AG09309 (cell line): ENCODE measurements at regions not wholly inside any gene's neighbourhood (a gene's known extent, or its start where the extent isn't known, plus 50 kb on each side); places are given as distances from the start of the nearest gene placed in this dataset.

Experiments used
- DNase-seq: peaks from one replicate; pipeline ENCODE4 v3.0.0-alpha.2; 2010; ENCODE audit warnings: low read depth
- H3K4me3 ChIP-seq: 2 replicates; pipeline ENCODE4 v1.5.1; 2011; ENCODE audit warnings: mild to moderate bottlenecking, low read depth, low read length, moderate library complexity; ENCODE audit not compliant: control insufficient read depth
- TF ChIP-seq, protein P1 (sequence below): IDR thresholded peaks from 2 replicates; pipeline ENCODE4 v1.5.1; 2011; ENCODE audit warnings: mild to moderate bottlenecking, low read depth, low read length, inconsistent platforms; ENCODE audit not compliant: insufficient read depth, control insufficient read depth; ENCODE audit errors: missing control alignments

DNA sequence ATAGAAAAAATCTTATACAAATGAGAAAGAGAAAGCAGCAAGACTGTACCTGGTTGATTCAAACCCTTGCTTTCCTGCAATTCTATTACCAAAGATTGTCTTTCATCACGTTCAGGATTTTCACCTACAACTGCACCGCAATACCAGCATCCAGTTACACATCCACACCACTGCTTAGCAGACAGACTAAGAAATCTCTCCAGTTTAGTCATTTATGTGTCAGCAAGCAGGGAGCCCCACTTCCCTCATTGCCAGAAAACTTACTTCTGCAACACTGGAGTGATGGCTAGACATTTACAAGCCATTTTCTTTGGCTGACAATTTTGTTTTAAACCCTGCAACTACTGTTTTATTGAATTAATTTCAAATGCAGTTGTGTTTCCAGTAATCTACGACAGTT is 359.6 kb upstream of the MEOX2 start:
- no peak overlapping the region for H3K4me3 ChIP-seq
- no peak for DNase-seq
- TF ChIP-seq, protein P1, sequence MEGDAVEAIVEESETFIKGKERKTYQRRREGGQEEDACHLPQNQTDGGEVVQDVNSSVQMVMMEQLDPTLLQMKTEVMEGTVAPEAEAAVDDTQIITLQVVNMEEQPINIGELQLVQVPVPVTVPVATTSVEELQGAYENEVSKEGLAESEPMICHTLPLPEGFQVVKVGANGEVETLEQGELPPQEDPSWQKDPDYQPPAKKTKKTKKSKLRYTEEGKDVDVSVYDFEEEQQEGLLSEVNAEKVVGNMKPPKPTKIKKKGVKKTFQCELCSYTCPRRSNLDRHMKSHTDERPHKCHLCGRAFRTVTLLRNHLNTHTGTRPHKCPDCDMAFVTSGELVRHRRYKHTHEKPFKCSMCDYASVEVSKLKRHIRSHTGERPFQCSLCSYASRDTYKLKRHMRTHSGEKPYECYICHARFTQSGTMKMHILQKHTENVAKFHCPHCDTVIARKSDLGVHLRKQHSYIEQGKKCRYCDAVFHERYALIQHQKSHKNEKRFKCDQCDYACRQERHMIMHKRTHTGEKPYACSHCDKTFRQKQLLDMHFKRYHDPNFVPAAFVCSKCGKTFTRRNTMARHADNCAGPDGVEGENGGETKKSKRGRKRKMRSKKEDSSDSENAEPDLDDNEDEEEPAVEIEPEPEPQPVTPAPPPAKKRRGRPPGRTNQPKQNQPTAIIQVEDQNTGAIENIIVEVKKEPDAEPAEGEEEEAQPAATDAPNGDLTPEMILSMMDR, result no peak

DNA sequence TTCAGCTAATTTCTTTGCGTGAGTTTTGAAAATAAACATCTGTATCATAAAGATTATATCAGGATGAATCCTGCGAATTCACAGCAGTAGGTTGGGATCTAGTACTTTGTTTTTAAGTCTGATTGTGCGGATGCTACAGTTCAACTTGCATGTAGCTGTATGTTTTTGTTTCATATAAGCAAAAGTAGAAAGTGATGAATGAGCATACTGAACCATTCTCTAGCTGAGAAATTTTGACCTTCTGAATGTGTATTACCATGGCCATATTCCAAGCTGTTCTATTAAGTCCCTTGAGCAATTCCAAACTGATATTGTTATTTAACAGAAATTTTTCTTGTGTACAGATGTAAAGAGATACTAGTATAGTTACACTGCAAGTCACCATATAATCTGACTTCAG is 358.8 kb upstream of the MEOX2 start:
- no peak for DNase-seq
- H3K4me3 ChIP-seq, result no peak overlapping the region
- TF ChIP-seq, protein P1, result no peak

DNA sequence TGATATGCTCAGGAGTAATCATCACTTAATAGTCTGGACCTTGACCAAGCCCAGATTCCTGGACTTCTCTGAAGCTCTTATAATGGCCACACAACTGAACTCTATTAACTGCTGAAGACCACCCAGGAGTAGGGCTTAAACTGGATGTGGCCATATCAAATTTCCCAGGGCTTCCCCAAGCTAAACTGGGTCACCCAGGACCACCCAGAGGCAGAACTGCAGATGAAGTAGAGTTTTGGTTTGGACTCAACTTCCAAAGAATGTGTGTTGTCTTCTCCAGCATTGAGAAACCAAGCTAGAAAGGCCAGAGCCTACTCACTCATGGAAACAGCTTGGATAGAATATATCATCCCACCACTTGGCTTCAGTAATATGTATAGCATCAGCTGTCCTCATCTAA is 358.2 kb upstream of the MEOX2 start:
- TF ChIP-seq, protein P1, result no peak
- no peak overlapping the region for H3K4me3 ChIP-seq
- DNase-seq, result no peak

DNA sequence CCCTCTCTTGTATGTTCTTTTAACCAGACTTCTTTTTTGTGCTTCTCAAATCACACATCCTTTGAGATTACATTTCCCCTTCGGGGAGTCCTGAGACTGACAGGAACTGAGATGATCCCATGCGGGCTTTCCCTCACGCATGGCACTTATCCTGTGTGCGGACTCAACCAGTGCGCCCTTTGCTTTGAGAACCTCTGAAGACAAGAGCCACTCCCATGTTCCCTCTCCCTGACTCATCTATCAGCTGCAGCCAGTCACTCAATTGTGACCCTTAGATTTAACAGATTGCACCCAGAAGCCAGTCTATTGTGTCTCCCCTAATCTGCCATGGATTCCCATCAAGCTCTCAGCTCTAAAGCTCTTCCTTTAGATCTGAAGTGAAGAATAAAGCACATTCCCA is 353.9 kb upstream of the MEOX2 start:
- DNase-seq, result no peak
- TF ChIP-seq, protein P1, result no peak
- no peak overlapping the region for H3K4me3 ChIP-seq

DNA sequence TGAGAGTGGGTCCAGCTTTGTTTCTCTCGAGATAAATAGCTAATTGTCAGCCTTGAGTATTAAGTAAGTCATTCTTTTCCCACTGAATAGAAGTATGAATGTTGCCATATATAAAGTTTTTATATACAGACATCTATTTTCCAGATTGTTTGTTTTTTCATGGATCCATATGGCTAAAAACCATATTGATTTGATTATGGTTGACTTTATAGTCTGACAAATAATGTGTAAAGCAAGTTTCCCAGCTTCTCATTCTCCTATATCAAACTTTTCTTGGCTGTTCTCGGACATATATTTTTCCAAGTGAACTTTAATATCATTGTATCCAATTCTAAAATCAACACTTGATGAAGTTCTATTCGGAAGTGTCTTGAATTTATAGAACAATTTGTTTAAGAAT is 352.4 kb upstream of the MEOX2 start:
- TF ChIP-seq, protein P1, result no peak
- DNase-seq, result no peak
- H3K4me3 ChIP-seq, result no peak overlapping the region

DNA sequence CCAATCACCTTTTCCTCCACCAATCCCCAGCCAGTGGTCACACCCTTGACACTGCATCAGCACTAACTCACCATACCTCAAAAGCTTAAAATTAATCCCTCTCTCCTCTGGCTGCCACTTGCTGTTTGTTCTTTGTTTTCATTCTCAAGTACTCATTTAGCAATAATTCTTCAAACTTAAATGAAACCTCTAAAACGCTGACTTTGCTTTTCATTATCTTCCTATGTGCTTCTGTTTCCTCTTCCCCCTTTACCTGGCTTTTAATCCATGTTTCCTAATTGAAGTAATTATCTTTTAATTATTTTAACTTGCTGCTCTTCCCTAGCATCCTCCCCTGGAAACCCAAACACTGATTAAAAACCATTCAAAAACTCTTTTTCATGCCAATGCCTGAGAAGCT is 348.9 kb upstream of the MEOX2 start:
- no peak overlapping the region for H3K4me3 ChIP-seq
- TF ChIP-seq, protein P1, result no peak
- DNase-seq, result no peak

DNA sequence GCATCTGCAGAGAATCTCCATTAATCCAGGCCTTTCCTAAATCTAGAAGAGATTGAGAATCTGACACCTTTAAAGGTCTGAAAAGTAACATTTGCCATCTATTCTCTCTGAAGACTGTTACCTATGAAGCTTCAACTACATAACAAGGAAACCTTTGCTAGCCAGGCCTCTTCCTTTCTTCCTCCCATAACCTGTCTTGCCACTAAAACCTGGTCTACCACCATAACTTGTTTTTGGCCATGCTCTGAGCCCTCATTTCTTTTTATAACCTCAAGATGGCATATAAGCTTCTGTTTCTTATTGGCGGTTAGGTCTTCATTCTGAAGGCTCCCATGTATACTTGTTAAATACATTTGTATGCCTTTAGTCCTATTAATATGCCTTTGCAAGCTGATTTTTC is 348.4 kb upstream of the MEOX2 start:
- no peak overlapping the region for H3K4me3 ChIP-seq
- TF ChIP-seq, protein P1, result no peak
- no peak for DNase-seq
